SU-DHL-6 (cell line): ENCODE measurements at regions not wholly inside any gene's neighbourhood (a gene's known extent, or its start where the extent isn't known, plus 50 kb on each side); places are given as distances from the start of the nearest gene placed in this dataset.

Source experiments
- H2AFZ ChIP-seq: fragments of 200-600 bp; sonication (generic); 2 replicates; pipeline ENCODE4 v1.6.1; 2014; ENCODE audit warnings: low read depth, mild to moderate bottlenecking, moderate library complexity, mixed read lengths, antibody characterized with exemption, low read length; ENCODE audit not compliant: severe bottlenecking
- H3F3A ChIP-seq: fragments of 200-600 bp; shearing (Covaris generic); 2 replicates; pipeline ENCODE4 v1.6.0; 2016; ENCODE audit warnings: antibody characterized with exemption, mild to moderate bottlenecking; ENCODE audit not compliant: insufficient read depth
- H3K27ac ChIP-seq: fragments of 200-600 bp; sonication (generic); 2 replicates; pipeline ENCODE4 v1.5.1; 2016; ENCODE audit warnings: low read depth, mild to moderate bottlenecking, low read length, moderate library complexity, mixed read lengths
- H3K27me3 ChIP-seq: fragments of 200-600 bp; sonication (generic), shearing (Covaris generic); 2 replicates; pipeline ENCODE4 v1.6.0; 2014; ENCODE audit warnings: mild to moderate bottlenecking, low read length
- H3K36me3 ChIP-seq: fragments of 200-600 bp; sonication (generic); 2 replicates; pipeline ENCODE4 v1.6.1; 2014; ENCODE audit warnings: mild to moderate bottlenecking, low read length, mixed read lengths
- H3K4me2 ChIP-seq: fragments of 300-600, 200-600 bp; shearing (Covaris generic), sonication (generic); 2 replicates; pipeline ENCODE4 v1.6.0; 2014; ENCODE audit warnings: low read length, low read depth, mild to moderate bottlenecking; ENCODE audit not compliant: poor library complexity, severe bottlenecking
- H3K4me3 ChIP-seq: fragments of 200-600 bp; sonication (generic); 2 replicates; pipeline ENCODE4 v1.5.1; 2014; ENCODE audit warnings: antibody characterized with exemption, low read length, mild to moderate bottlenecking, mixed read lengths; ENCODE audit not compliant: insufficient read depth, poor library complexity, severe bottlenecking
- H3K79me2 ChIP-seq: fragments of 200-600 bp; sonication (generic); 2 replicates; pipeline ENCODE4 v1.6.1; 2014; ENCODE audit warnings: mild to moderate bottlenecking, low read length, moderate library complexity; ENCODE audit not compliant: insufficient read depth
- H3K9ac ChIP-seq: fragments of 200-600 bp; sonication (generic); 2 replicates; pipeline ENCODE4 v1.7.0; 2014; ENCODE audit warnings: mild to moderate bottlenecking, low read length
- H3K9me2 ChIP-seq: fragments of 200-600 bp; sonication (generic); replicated peaks from 2 replicates; pipeline ENCODE4 v1.6.1; 2014; ENCODE audit warnings: low read length; ENCODE audit not compliant: insufficient read depth
- H3K9me3 ChIP-seq: fragments of 200-600 bp; sonication (generic); 2 replicates; pipeline ENCODE4 v1.6.1; 2014; ENCODE audit warnings: low read length, mixed read lengths; ENCODE audit not compliant: insufficient read depth
- H4K20me1 ChIP-seq: fragments of 200-600 bp; sonication (generic); 2 replicates; pipeline ENCODE4 v1.6.1; 2014; ENCODE audit warnings: low read depth, mild to moderate bottlenecking, antibody characterized with exemption, low read length, moderate library complexity, mixed read lengths
- CTCF ChIP-seq: fragments of 200-600 bp; sonication (generic); IDR thresholded peaks from one replicate; pipeline ENCODE4 v1.5.1; 2017; ENCODE audit warnings: antibody characterized with exemption, mild to moderate bottlenecking, low read length, moderate library complexity; ENCODE audit not compliant: insufficient read depth, poor library complexity, severe bottlenecking
- EZH2phosphoT487 ChIP-seq: fragments of 200-600 bp; sonication (generic), shearing (Covaris generic); conservative IDR thresholded peaks from 2 replicates; pipeline ENCODE4 v1.6.1; 2018; ENCODE audit warnings: mild to moderate bottlenecking, antibody characterized with exemption, low read length, moderate library complexity, mixed read lengths

- H3K9me2 ChIP-seq: no peaks in the 10 kb centered on the region
- no peaks in the 10 kb centered on the region for H3F3A ChIP-seq
- H3K9ac ChIP-seq: no peak overlapping the region
- H3K9me3 ChIP-seq: no peaks in the 10 kb centered on the region
- no peaks in the 10 kb centered on the region for H3K79me2 ChIP-seq
- TF ChIP-seq EZH2phosphoT487 (no peak), CTCF (no peak)
- no peaks in the 10 kb centered on the region for H4K20me1 ChIP-seq
- H2AFZ ChIP-seq: no peak overlapping the region
- H3K36me3 ChIP-seq: no peaks in the 10 kb centered on the region
- H3K27me3 ChIP-seq: no peaks in the 10 kb centered on the region
- no peak overlapping the region for H3K4me2 ChIP-seq
- no peak overlapping the region for H3K4me3 ChIP-seq
- no peak overlapping the region for H3K27ac ChIP-seq
These were observed 413.0 kb upstream of the ESRRG start for GRCh38 chr1:217135987-217136894.

GRCh38 chr1:217135569-217135915 is 412.3 kb upstream of the ESRRG start:
- Histone ChIP-seq H3K4me3 (no peak overlapping the region), H3K27me3 (no peaks in the 10 kb centered on the region), H3K79me2 (no peaks in the 10 kb centered on the region), H4K20me1 (no peaks in the 10 kb centered on the region), H3K27ac (no peak overlapping the region), H3F3A (no peaks in the 10 kb centered on the region), H3K9me3 (no peaks in the 10 kb centered on the region), H3K36me3 (no peaks in the 10 kb centered on the region), H3K9me2 (no peaks in the 10 kb centered on the region), H2AFZ (no peak overlapping the region), H3K4me2 (no peak overlapping the region), H3K9ac (no peak overlapping the region)
- TF ChIP-seq EZH2phosphoT487 (no peak), CTCF (no peak)

GRCh38 chr1:217134857-217135568 is 411.8 kb upstream of the ESRRG start:
- no peak overlapping the region for H3K9ac ChIP-seq
- H3K9me3 ChIP-seq: no peaks in the 10 kb centered on the region
- TF ChIP-seq CTCF (no peak), EZH2phosphoT487 (no peak)
- no peaks in the 10 kb centered on the region for H3K27me3 ChIP-seq
- no peaks in the 10 kb centered on the region for H3K36me3 ChIP-seq
- H3K4me3 ChIP-seq: no peak overlapping the region
- H3F3A ChIP-seq: no peaks in the 10 kb centered on the region
- no peak overlapping the region for H2AFZ ChIP-seq
- H3K9me2 ChIP-seq: no peaks in the 10 kb centered on the region
- no peak overlapping the region for H3K27ac ChIP-seq
- H4K20me1 ChIP-seq: no peaks in the 10 kb centered on the region
- H3K79me2 ChIP-seq: no peaks in the 10 kb centered on the region
- no peak overlapping the region for H3K4me2 ChIP-seq
